GM23338 (cell line): ENCODE measurements at regions not wholly inside any gene's neighbourhood (a gene's known extent, or its start where the extent isn't known, plus 50 kb on each side); places are given as distances from the start of the nearest gene placed in this dataset.
"Not testable (repeated sequence)": the region's sequence is repeated elsewhere in the genome, so short reads cannot be mapped to it uniquely, and the experiment has no call there.

Experiments
- ATAC-seq: fragments of 200-7000 bp; cut with Tn5 transposase; 3 replicates; pipeline ENCODE4 v1.9.1; 2020
- DNase-seq: peaks from one replicate; pipeline ENCODE4 v3.0.0-alpha.2; 2015; ENCODE audit warnings: low spot score
- H2AFZ ChIP-seq: fragments of 200-600 bp; sonication (generic); 2 replicates; pipeline ENCODE4 v1.8.0; 2016; ENCODE audit warnings: antibody characterized with exemption, mild to moderate bottlenecking, moderate library complexity
- H3F3A ChIP-seq: fragments of 200-600 bp; sonication (generic); replicated peaks from 2 replicates; pipeline ENCODE4 v1.8.0; 2017; ENCODE audit warnings: antibody characterized with exemption, mixed run types, low read depth
- H3K27ac ChIP-seq: fragments of 200-600 bp; sonication (generic); 2 replicates; pipeline ENCODE4 v1.6.1; 2016; ENCODE audit warnings: low read depth
- H3K27me3 ChIP-seq: fragments of 200-600 bp; sonication (generic); 2 replicates; pipeline ENCODE4 v1.8.0; 2016; ENCODE audit warnings: mild to moderate bottlenecking, mixed run types, moderate library complexity; ENCODE audit not compliant: insufficient read depth
- H3K36me3 ChIP-seq: fragments of 200-600 bp; sonication (generic); 2 replicates; pipeline ENCODE4 v1.8.0; 2016; ENCODE audit warnings: mild to moderate bottlenecking; ENCODE audit not compliant: insufficient read depth
- H3K4me1 ChIP-seq: fragments of 200-600 bp; sonication (generic); 2 replicates; pipeline ENCODE4 v1.8.0; 2016; ENCODE audit warnings: mild to moderate bottlenecking, moderate library complexity; ENCODE audit not compliant: insufficient read depth
- H3K4me2 ChIP-seq: fragments of 200-600 bp; sonication (generic); 2 replicates; pipeline ENCODE4 v1.7.1; 2017; ENCODE audit warnings: mixed run types
- H3K4me3 ChIP-seq: fragments of 200-600 bp; sonication (generic); 2 replicates; pipeline ENCODE4 v1.6.1; 2016; ENCODE audit warnings: mixed run types
- H3K79me2 ChIP-seq: fragments of 200-600 bp; sonication (generic); replicated peaks from 2 replicates; pipeline ENCODE4 v1.8.0; 2017; ENCODE audit warnings: mild to moderate bottlenecking; ENCODE audit not compliant: insufficient read depth
- H3K9me2 ChIP-seq: fragments of 200-600 bp; sonication (generic); 2 replicates; pipeline ENCODE4 v1.8.0; 2017; ENCODE audit not compliant: insufficient read depth
- H4K20me1 ChIP-seq: fragments of 200-600 bp; sonication (generic); replicated peaks from 2 replicates; pipeline ENCODE4 v1.8.0; 2017; ENCODE audit warnings: mild to moderate bottlenecking; ENCODE audit not compliant: insufficient read depth
- H3K27ac Mint-ChIP-seq: 2 replicates; pipeline ENCODE4 v1.8.0; 2020; ENCODE audit warnings: inconsistent platforms, mild to moderate bottlenecking, moderate library complexity, mixed read lengths
- H3K27me3 Mint-ChIP-seq: 3 replicates; pipeline ENCODE4 v1.8.0; 2022; ENCODE audit warnings: low read depth, mild to moderate bottlenecking, moderate library complexity, mixed read lengths, inconsistent platforms; ENCODE audit not compliant: insufficient read depth, poor library complexity
- H3K36me3 Mint-ChIP-seq: 3 replicates; pipeline ENCODE4 v1.8.0; 2021; ENCODE audit warnings: low read depth, mild to moderate bottlenecking, inconsistent platforms, moderate library complexity, mixed read lengths
- H3K4me1 Mint-ChIP-seq: 3 replicates; pipeline ENCODE4 v1.8.0; 2020; ENCODE audit warnings: mild to moderate bottlenecking, inconsistent platforms, mixed read lengths
- H3K4me3 Mint-ChIP-seq: 3 replicates; pipeline ENCODE4 v1.8.0; 2021; ENCODE audit warnings: moderate library complexity, mild to moderate bottlenecking, inconsistent platforms, mixed read lengths
- H3K9me3 Mint-ChIP-seq: 3 replicates; pipeline ENCODE4 v1.8.0; 2020; ENCODE audit warnings: moderate library complexity, mild to moderate bottlenecking, inconsistent platforms, mixed read lengths
- CREB1 ChIP-seq: fragments of 250-450 bp; sonication (Bioruptor Pico); IDR thresholded peaks from 2 replicates; pipeline ENCODE4 v1.5.0; 2020; ENCODE audit warnings: low read depth, mild to moderate bottlenecking, moderate library complexity
- EZH2 ChIP-seq: fragments of 200-600 bp; sonication (generic); IDR thresholded peaks from one replicate; pipeline ENCODE4 v1.8.0; 2017; ENCODE audit warnings: antibody characterized with exemption, mild to moderate bottlenecking, low read depth; ENCODE audit not compliant: unreplicated experiment
- EZH2phosphoT487 ChIP-seq: fragments of 200-600 bp; sonication (generic); IDR thresholded peaks from one replicate; pipeline ENCODE4 v1.8.1; 2018; ENCODE audit warnings: antibody characterized with exemption; ENCODE audit not compliant: unreplicated experiment
- JUNB ChIP-seq: IDR thresholded peaks from one replicate; pipeline ENCODE4 v1.6.1; 2016; ENCODE audit warnings: antibody characterized with exemption; ENCODE audit not compliant: unreplicated experiment
- POLR2AphosphoS5 ChIP-seq: IDR thresholded peaks from 2 replicates; pipeline ENCODE4 v1.6.1; 2016; ENCODE audit warnings: antibody characterized with exemption, low read depth
- STAT1 ChIP-seq: IDR thresholded peaks from one replicate; pipeline ENCODE4 v1.6.1; 2016; ENCODE audit warnings: antibody characterized with exemption; ENCODE audit not compliant: unreplicated experiment
- ZNF114 ChIP-seq: fragments of 250-450 bp; sonication (Bioruptor Pico); IDR thresholded peaks from 2 replicates; pipeline ENCODE4 v1.5.0; 2020; ENCODE audit warnings: mild to moderate bottlenecking, moderate library complexity
- ZNF331 ChIP-seq: fragments of 250-450 bp; sonication (Bioruptor Pico); IDR thresholded peaks from 2 replicates; pipeline ENCODE4 v1.5.0; 2020; ENCODE audit warnings: low read depth, mild to moderate bottlenecking, moderate library complexity
- TF ChIP-seq, protein P1 (sequence below): fragments of 250-450 bp; sonication (Bioruptor Pico); IDR thresholded peaks from 2 replicates; pipeline ENCODE4 v1.5.0; 2020; ENCODE audit warnings: mild to moderate bottlenecking, moderate library complexity
- TF ChIP-seq, protein P2 (sequence below), 2 experiments: fragments of 200-600 bp in 1 of 2; sonication (generic) in 1 of 2; conservative IDR thresholded peaks; 2 replicates each; pipeline versions ENCODE4 v1.5.1 to v1.6.1; 2016 to 2017; ENCODE audit warnings: antibody characterized with exemption in 2 of 2, low read depth in 2 of 2, mild to moderate bottlenecking in 2 of 2, moderate library complexity in 1 of 2
- TF ChIP-seq, protein P3 (sequence below): IDR thresholded peaks from 2 replicates; pipeline ENCODE4 v1.6.1; 2016; ENCODE audit warnings: antibody characterized with exemption

DNA sequence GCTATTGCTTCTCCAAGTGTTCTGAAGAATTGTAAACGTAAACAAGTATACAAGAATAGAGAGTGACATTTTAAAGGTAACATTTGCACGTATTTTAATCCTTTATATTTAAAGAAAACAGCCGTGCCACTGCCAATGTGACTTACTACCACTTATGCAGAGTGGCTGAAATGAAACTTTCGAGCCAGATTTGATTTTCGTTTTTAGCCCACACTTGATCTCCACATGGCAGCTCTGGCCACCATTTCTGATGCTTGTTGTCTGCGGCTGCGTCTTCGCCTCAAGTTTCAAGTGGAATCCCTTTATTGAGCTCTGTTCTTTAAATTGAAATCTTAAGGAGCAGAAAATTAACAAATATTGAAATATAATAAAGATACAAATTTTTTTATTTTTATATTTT is 70.0 kb downstream of the ELAPOR2 start (continued):
- TF ChIP-seq, protein P1, sequence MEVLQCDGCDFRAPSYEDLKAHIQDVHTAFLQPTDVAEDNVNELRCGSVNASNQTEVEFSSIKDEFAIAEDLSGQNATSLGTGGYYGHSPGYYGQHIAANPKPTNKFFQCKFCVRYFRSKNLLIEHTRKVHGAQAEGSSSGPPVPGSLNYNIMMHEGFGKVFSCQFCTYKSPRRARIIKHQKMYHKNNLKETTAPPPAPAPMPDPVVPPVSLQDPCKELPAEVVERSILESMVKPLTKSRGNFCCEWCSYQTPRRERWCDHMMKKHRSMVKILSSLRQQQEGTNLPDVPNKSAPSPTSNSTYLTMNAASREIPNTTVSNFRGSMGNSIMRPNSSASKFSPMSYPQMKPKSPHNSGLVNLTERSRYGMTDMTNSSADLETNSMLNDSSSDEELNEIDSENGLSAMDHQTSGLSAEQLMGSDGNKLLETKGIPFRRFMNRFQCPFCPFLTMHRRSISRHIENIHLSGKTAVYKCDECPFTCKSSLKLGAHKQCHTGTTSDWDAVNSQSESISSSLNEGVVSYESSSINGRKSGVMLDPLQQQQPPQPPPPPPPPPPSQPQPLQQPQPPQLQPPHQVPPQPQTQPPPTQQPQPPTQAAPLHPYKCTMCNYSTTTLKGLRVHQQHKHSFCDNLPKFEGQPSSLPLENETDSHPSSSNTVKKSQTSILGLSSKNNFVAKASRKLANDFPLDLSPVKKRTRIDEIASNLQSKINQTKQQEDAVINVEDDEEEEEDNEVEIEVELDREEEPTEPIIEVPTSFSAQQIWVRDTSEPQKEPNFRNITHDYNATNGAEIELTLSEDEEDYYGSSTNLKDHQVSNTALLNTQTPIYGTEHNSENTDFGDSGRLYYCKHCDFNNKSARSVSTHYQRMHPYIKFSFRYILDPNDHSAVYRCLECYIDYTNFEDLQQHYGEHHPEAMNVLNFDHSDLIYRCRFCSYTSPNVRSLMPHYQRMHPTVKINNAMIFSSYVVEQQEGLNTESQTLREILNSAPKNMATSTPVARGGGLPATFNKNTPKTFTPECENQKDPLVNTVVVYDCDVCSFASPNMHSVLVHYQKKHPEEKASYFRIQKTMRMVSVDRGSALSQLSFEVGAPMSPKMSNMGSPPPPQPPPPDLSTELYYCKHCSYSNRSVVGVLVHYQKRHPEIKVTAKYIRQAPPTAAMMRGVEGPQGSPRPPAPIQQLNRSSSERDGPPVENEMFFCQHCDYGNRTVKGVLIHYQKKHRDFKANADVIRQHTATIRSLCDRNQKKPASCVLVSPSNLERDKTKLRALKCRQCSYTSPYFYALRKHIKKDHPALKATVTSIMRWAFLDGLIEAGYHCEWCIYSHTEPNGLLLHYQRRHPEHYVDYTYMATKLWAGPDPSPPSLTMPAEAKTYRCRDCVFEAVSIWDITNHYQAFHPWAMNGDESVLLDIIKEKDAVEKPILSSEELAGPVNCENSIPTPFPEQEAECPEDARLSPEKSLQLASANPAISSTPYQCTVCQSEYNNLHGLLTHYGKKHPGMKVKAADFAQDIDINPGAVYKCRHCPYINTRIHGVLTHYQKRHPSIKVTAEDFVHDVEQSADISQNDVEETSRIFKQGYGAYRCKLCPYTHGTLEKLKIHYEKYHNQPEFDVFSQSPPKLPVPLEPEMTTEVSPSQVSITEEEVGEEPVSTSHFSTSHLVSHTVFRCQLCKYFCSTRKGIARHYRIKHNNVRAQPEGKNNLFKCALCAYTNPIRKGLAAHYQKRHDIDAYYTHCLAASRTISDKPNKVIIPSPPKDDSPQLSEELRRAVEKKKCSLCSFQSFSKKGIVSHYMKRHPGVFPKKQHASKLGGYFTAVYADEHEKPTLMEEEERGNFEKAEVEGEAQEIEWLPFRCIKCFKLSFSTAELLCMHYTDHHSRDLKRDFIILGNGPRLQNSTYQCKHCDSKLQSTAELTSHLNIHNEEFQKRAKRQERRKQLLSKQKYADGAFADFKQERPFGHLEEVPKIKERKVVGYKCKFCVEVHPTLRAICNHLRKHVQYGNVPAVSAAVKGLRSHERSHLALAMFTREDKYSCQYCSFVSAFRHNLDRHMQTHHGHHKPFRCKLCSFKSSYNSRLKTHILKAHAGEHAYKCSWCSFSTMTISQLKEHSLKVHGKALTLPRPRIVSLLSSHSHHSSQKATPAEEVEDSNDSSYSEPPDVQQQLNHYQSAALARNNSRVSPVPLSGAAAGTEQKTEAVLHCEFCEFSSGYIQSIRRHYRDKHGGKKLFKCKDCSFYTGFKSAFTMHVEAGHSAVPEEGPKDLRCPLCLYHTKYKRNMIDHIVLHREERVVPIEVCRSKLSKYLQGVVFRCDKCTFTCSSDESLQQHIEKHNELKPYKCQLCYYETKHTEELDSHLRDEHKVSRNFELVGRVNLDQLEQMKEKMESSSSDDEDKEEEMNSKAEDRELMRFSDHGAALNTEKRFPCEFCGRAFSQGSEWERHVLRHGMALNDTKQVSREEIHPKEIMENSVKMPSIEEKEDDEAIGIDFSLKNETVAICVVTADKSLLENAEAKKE: no peak
- TF ChIP-seq, protein P2, sequence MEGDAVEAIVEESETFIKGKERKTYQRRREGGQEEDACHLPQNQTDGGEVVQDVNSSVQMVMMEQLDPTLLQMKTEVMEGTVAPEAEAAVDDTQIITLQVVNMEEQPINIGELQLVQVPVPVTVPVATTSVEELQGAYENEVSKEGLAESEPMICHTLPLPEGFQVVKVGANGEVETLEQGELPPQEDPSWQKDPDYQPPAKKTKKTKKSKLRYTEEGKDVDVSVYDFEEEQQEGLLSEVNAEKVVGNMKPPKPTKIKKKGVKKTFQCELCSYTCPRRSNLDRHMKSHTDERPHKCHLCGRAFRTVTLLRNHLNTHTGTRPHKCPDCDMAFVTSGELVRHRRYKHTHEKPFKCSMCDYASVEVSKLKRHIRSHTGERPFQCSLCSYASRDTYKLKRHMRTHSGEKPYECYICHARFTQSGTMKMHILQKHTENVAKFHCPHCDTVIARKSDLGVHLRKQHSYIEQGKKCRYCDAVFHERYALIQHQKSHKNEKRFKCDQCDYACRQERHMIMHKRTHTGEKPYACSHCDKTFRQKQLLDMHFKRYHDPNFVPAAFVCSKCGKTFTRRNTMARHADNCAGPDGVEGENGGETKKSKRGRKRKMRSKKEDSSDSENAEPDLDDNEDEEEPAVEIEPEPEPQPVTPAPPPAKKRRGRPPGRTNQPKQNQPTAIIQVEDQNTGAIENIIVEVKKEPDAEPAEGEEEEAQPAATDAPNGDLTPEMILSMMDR (conservative IDR thresholded peaks at IDR 0.05; ENCODE audit: low read depth in 2 of 2): no peak
- TF ChIP-seq ZNF331 (CRISPR knock-in tag) (no peak), POLR2AphosphoS5 (no peak), JUNB (no peak), EZH2phosphoT487 (no peak), ZNF114 (no peak), EZH2 (no peak), STAT1 (no peak), CREB1 (CRISPR knock-in tag) (no peak)
- TF ChIP-seq, protein P3, sequence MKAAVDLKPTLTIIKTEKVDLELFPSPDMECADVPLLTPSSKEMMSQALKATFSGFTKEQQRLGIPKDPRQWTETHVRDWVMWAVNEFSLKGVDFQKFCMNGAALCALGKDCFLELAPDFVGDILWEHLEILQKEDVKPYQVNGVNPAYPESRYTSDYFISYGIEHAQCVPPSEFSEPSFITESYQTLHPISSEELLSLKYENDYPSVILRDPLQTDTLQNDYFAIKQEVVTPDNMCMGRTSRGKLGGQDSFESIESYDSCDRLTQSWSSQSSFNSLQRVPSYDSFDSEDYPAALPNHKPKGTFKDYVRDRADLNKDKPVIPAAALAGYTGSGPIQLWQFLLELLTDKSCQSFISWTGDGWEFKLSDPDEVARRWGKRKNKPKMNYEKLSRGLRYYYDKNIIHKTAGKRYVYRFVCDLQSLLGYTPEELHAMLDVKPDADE: no peak

DNA sequence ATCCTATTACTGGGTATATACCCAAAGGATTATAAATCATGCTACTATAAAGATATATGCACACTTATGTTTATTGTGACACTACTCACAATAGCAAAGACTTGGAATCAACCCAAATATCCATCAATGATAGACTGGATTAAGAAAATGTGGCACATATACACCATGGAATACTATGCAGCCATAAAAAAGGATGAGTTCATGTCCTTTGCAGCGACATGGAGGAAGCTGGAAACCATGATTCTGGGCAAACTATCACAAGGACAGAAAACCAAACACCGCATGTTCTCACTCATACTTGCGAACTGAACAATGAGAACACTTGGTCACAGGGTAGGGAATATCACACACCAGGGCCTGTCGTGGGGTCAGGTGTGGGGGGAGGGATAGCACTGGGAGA is 71.6 kb downstream of the ELAPOR2 start:
- not testable (repeated sequence) for ATAC-seq, H3F3A ChIP-seq

DNA sequence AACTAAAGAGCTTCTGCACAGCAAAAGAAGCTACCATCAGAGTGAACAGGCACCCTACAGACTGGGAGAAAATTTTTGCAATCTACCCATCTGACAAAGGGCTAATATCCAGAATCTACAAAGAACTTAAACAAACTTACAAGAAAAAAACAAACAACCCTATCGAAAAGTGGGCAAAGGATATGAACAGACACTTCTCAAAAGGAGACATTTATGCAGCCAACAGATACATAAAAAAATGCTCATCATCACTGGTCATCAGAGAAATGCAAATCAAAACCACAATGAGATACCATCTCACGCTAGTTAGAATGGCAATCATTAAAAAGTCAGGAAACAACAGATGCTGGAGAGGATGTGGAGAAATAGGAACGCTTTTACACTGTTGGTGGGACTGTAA is 72.1 kb downstream of the ELAPOR2 start:
- H3K27me3 ChIP-seq, ATAC-seq, H3K9me2 ChIP-seq, H3K4me3 Mint-ChIP-seq, H4K20me1 ChIP-seq, H3K4me3 ChIP-seq, H3K4me1 ChIP-seq, H3K27ac Mint-ChIP-seq, H3K27ac ChIP-seq, H2AFZ ChIP-seq, H3K4me2 ChIP-seq, H3F3A ChIP-seq, H3K27me3 Mint-ChIP-seq, H3K36me3 ChIP-seq, H3K4me1 Mint-ChIP-seq, DNase-seq: not testable (repeated sequence)
- Mint-ChIP-seq H3K9me3 (peaks cover 33% of the 10 kb centered on the region), H3K36me3 (peaks cover 36% of the 10 kb centered on the region; the same call in 2 of the 3 replicates)
- peaks cover 95% of the 10 kb centered on the region for H3K79me2 ChIP-seq

More for the DNA sequence above, 71.6 kb downstream of the ELAPOR2 start:
- H3K9me3 Mint-ChIP-seq: peaks cover 33% of the 10 kb centered on the region
- H4K20me1 ChIP-seq, H3K4me2 ChIP-seq, H3K4me1 ChIP-seq, H3K36me3 ChIP-seq, H2AFZ ChIP-seq, H3K4me3 Mint-ChIP-seq, H3K27ac Mint-ChIP-seq, H3K9me2 ChIP-seq, DNase-seq, H3K4me3 ChIP-seq, H3K27ac ChIP-seq, H3K27me3 Mint-ChIP-seq, H3K4me1 Mint-ChIP-seq, H3K27me3 ChIP-seq: not testable (repeated sequence)
- H3K79me2 ChIP-seq: peaks cover 95% of the 10 kb centered on the region
- H3K36me3 Mint-ChIP-seq: peaks cover 34% of the 10 kb centered on the region; the same call in 2 of the 3 replicates
